Suprapubic skin (tissue), 4 donors: ENCODE measurements at regions not wholly inside any gene's neighbourhood (a gene's known extent, or its start where the extent isn't known, plus 50 kb on each side); places are given as distances from the start of the nearest gene placed in this dataset.

Source experiments
- CTCF ChIP-seq, 2 donors: fragments of 200-600 bp in 1 of 2; fragments of 450-650 bp in 1 of 2; sonication (generic) in 1 of 2; IDR thresholded peaks; one replicate each; pipeline ENCODE4 v1.5.1; 2016 to 2019; ENCODE audit warnings: antibody characterized with exemption in 2 of 2, mild to moderate bottlenecking in 1 of 2, moderate library complexity in 1 of 2
- EP300 ChIP-seq: sonication (generic); formaldehyde crosslinking; IDR thresholded peaks from one replicate; pipeline ENCODE4 v1.6.1; 2017; ENCODE audit warnings: antibody characterized with exemption
- POLR2A ChIP-seq, 2 donors: fragments of 450-650 bp; IDR thresholded peaks; one replicate each; pipeline ENCODE4 v1.6.1; 2017; ENCODE audit warnings: antibody characterized with exemption in 2 of 2, mild to moderate bottlenecking in 2 of 2, moderate library complexity in 2 of 2
- POLR2AphosphoS5 ChIP-seq, 3 donors: sonication (generic); formaldehyde crosslinking; IDR thresholded peaks; one replicate each; pipeline ENCODE4 v1.6.1; 2017; ENCODE audit warnings: antibody characterized with exemption in 3 of 3

GRCh38 chr6:94026575-94026974 lies 607.2 kb upstream of the EPHA7 start:
- TF ChIP-seq CTCF (IDR thresholded peaks at IDR 0.05): no peak
- no peak for TF ChIP-seq EP300
- TF ChIP-seq POLR2A (IDR thresholded peaks at IDR 0.05): no peak
- no peak for TF ChIP-seq POLR2AphosphoS5 (IDR thresholded peaks at IDR 0.05)
